ENCODE measurements at regions not wholly inside any gene's neighbourhood (a gene's known extent, or its start where the extent isn't known, plus 50 kb on each side); places are given as distances from the start of the nearest gene placed in this dataset.

GRCh38 chr9:82504620-82505019, 516.0 kb downstream of the SPATA31D1 start:
- no peaks in the 10 kb centered on the region for H3K79me2 ChIP-seq (ENCODE audit: insufficient read depth, low read length)
- no peak overlapping the region for H2AFZ ChIP-seq (ENCODE audit: low read depth, low read length, poor library complexity, severe bottlenecking)
- BruUV-seq (replicated peaks): no TSS peak
- DNase-seq (ENCODE audit: low read depth, low spot score) (no peak), ATAC-seq (no peak)
- no peak overlapping the region for H3K9ac ChIP-seq (ENCODE audit: low read length)
- no peak overlapping the region for H3K4me3 ChIP-seq (replicated peaks in 1 of 2; ENCODE audit: low read depth in 1 of 2, low read length in 2 of 2)
- TF ChIP-seq TCF7L2 (IDR thresholded peaks at IDR 0.05; ENCODE audit: borderline replicate concordance, extremely low read depth, insufficient read depth, insufficient read length) (no peak), ZFX (IDR thresholded peaks at IDR 0.05) (no peak), EGR1 (IDR thresholded peaks at IDR 0.05; ENCODE audit: low read depth) (no peak), EZH2phosphoT487 (IDR thresholded peaks at IDR 0.05; ENCODE audit: borderline replicate concordance) (no peak), FOSL1 (IDR thresholded peaks at IDR 0.05; ENCODE audit: low read depth) (no peak), MAX (IDR thresholded peaks at IDR 0.05) (no peak), YY1 (IDR thresholded peaks at IDR 0.05; ENCODE audit: extremely low read depth, insufficient replicate concordance, low read depth, low read length) (no peak), ZBTB33 (IDR thresholded peaks at IDR 0.05; ENCODE audit: extremely low read depth, insufficient replicate concordance, low read length) (no peak), EZH2 (IDR thresholded peaks at IDR 0.05) (no peak), SP1 (IDR thresholded peaks at IDR 0.05; ENCODE audit: low read depth) (no peak), JUND (IDR thresholded peaks at IDR 0.05) (no peak)
- no peak overlapping the region for H3K27ac ChIP-seq (ENCODE audit: low read depth, low read length)
- H3K4me2 ChIP-seq (ENCODE audit: low read length): no peak overlapping the region
- no peaks in the 10 kb centered on the region for H3K4me1 ChIP-seq (ENCODE audit: control insufficient read depth in 1 of 2, insufficient read depth in 2 of 2, low read length in 2 of 2)
- ChIA-PET POLR2A (no interaction called here), RAD21 (ENCODE audit: low non-redundant PET in 1 of 2, low total read pairs in 2 of 2, uncharacterized antibody in 2 of 2, unreplicated experiment in 2 of 2) (no interaction called here), CTCF (no interaction called here)
- H3K27me3 ChIP-seq (ENCODE audit: insufficient read depth, low read length): no peaks in the 10 kb centered on the region
- intact Hi-C loops (cut with micrococcal nuclease): no loop called here
- H4K20me1 ChIP-seq (ENCODE audit: insufficient read depth): no peaks in the 10 kb centered on the region
- H3K9me3 ChIP-seq (ENCODE audit: control insufficient read depth in 1 of 2, insufficient read depth in 1 of 2, low read depth in 1 of 2, low read length in 2 of 2): no peaks in the 10 kb centered on the region; a peak in 2 of 4 replicates
- H3K9me2 ChIP-seq (ENCODE audit: insufficient read depth): no peaks in the 10 kb centered on the region
- no peaks in the 10 kb centered on the region for H3K36me3 ChIP-seq (ENCODE audit: control insufficient read depth in 1 of 2, insufficient read depth in 2 of 2, low read length in 2 of 2)
